ENCODE measurements at regions not wholly inside any gene's neighbourhood (a gene's known extent, or its start where the extent isn't known, plus 50 kb on each side); places are given as distances from the start of the nearest gene placed in this dataset.

DNA sequence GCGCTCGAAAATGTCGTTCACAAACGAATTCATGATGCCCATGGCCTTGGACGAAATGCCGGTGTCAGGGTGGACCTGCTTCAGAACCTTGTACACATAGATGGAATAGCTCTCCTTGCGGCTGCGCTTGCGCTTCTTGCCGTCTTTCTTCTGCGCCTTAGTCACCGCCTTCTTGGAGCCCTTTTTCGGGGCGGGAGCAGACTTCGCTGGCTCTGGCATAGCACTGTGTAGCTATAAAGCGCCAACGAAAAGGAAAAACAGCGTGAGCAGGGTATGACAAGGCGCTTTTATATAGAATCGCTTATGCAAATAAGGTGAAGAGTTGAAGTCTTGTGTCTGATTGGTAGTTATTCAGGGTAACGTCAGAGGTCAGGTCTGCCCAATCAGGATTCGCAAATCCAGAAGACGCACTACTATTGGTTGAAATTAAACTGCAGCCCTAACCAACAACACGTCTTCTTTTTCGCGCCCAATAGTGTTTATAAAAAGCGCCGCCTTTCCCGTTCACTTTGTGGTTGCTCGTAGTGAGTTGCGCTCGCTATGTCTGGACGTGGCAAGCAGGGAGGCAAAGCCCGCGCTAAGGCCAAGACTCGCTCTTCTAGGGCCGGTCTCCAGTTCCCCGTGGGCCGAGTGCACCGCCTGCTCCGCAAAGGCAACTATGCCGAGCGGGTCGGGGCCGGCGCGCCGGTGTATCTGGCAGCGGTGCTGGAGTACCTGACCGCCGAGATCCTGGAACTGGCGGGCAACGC is 114.8 kb upstream of the PRSS16 start (continued):
- TF ChIP-seq ZBTB38 (CRISPR knock-in tag; IDR thresholded peaks at IDR 0.05) (no peak; the same call in 1 of the 2 replicates), PAX8 (CRISPR knock-in tag; IDR thresholded peaks at IDR 0.05; ENCODE audit: borderline replicate concordance) (no peak), ZNF75D (CRISPR knock-in tag; IDR thresholded peaks at IDR 0.05; ENCODE audit: borderline replicate concordance) (peak; percentile 21; the same call in 1 of the 2 replicates), ZNF30 (CRISPR knock-in tag; IDR thresholded peaks at IDR 0.05) (no peak), NFE2L1 (CRISPR knock-in tag; IDR thresholded peaks at IDR 0.05; ENCODE audit: borderline replicate concordance) (no peak), ONECUT2 (CRISPR knock-in tag; IDR thresholded peaks at IDR 0.05) (peak; percentile 27; the same call in 1 of the 2 replicates), MZF1 (CRISPR knock-in tag; IDR thresholded peaks at IDR 0.05; ENCODE audit: borderline replicate concordance) (0 out of 2 replicates have a peak, but pooled peaks have one; percentile 63), ZNF317 (CRISPR knock-in tag; IDR thresholded peaks at IDR 0.05) (peak; percentile 28; the same call in 1 of the 2 replicates), ZNF616 (CRISPR knock-in tag; IDR thresholded peaks at IDR 0.05; ENCODE audit: low read depth) (no peak), ZNF547 (CRISPR knock-in tag; IDR thresholded peaks at IDR 0.05) (0 out of 2 replicates have a peak, but pooled peaks have one; percentile 36), FOXJ3 (CRISPR knock-in tag; IDR thresholded peaks at IDR 0.05; ENCODE audit: borderline replicate concordance) (peak; percentile 57), SMAD1 (CRISPR knock-in tag; IDR thresholded peaks at IDR 0.05; ENCODE audit: borderline replicate concordance, low read depth) (no peak), ZNF678 (CRISPR knock-in tag; IDR thresholded peaks at IDR 0.05) (no peak), ZNF432 (CRISPR knock-in tag; IDR thresholded peaks at IDR 0.05; ENCODE audit: borderline replicate concordance) (no peak), NFYC (CRISPR knock-in tag; IDR thresholded peaks at IDR 0.05) (peak; percentile 90)
- TF ChIP-seq, protein P1, sequence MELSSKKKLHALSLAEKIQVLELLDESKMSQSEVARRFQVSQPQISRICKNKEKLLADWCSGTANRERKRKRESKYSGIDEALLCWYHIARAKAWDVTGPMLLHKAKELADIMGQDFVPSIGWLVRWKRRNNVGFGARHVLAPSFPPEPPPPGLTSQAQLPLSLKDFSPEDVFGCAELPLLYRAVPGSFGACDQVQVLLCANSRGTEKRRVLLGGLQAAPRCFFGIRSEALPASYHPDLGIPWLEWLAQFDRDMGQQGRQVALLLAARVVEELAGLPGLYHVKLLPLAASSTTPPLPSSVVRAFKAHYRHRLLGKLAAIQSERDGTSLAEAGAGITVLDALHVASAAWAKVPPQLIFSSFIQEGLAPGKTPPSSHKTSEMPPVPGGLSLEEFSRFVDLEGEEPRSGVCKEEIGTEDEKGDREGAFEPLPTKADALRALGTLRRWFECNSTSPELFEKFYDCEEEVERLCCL (CRISPR knock-in tag; IDR thresholded peaks at IDR 0.05; ENCODE audit: borderline replicate concordance) = peak; percentile 67; the same call in 1 of the 2 replicates
- TF ChIP-seq, protein P2, sequence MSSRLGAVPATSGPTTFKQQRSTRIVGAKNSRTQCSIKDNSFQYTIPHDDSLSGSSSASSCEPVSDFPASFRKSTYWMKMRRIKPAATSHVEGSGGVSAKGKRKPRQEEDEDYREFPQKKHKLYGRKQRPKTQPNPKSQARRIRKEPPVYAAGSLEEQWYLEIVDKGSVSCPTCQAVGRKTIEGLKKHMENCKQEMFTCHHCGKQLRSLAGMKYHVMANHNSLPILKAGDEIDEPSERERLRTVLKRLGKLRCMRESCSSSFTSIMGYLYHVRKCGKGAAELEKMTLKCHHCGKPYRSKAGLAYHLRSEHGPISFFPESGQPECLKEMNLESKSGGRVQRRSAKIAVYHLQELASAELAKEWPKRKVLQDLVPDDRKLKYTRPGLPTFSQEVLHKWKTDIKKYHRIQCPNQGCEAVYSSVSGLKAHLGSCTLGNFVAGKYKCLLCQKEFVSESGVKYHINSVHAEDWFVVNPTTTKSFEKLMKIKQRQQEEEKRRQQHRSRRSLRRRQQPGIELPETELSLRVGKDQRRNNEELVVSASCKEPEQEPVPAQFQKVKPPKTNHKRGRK (CRISPR knock-in tag; IDR thresholded peaks at IDR 0.05) = no peak
- TF ChIP-seq, protein P3, sequence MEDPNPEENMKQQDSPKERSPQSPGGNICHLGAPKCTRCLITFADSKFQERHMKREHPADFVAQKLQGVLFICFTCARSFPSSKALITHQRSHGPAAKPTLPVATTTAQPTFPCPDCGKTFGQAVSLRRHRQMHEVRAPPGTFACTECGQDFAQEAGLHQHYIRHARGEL (CRISPR knock-in tag; IDR thresholded peaks at IDR 0.05) = 0 out of 2 replicates have a peak, but pooled peaks have one; percentile 26
- TF ChIP-seq, protein P4, sequence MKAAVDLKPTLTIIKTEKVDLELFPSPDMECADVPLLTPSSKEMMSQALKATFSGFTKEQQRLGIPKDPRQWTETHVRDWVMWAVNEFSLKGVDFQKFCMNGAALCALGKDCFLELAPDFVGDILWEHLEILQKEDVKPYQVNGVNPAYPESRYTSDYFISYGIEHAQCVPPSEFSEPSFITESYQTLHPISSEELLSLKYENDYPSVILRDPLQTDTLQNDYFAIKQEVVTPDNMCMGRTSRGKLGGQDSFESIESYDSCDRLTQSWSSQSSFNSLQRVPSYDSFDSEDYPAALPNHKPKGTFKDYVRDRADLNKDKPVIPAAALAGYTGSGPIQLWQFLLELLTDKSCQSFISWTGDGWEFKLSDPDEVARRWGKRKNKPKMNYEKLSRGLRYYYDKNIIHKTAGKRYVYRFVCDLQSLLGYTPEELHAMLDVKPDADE (CRISPR knock-in tag; IDR thresholded peaks at IDR 0.05) = peak; percentile 57; the same call in 1 of the 2 replicates
- TF ChIP-seq, protein P5, sequence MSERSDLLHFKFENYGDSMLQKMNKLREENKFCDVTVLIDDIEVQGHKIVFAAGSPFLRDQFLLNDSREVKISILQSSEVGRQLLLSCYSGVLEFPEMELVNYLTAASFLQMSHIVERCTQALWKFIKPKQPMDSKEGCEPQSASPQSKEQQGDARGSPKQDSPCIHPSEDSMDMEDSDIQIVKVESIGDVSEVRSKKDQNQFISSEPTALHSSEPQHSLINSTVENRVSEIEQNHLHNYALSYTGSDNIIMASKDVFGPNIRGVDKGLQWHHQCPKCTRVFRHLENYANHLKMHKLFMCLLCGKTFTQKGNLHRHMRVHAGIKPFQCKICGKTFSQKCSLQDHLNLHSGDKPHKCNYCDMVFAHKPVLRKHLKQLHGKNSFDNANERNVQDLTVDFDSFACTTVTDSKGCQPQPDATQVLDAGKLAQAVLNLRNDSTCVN (CRISPR knock-in tag; IDR thresholded peaks at IDR 0.05; ENCODE audit: borderline replicate concordance) = peak; percentile 25; the same call in 1 of the 2 replicates
- TF ChIP-seq, protein P6, sequence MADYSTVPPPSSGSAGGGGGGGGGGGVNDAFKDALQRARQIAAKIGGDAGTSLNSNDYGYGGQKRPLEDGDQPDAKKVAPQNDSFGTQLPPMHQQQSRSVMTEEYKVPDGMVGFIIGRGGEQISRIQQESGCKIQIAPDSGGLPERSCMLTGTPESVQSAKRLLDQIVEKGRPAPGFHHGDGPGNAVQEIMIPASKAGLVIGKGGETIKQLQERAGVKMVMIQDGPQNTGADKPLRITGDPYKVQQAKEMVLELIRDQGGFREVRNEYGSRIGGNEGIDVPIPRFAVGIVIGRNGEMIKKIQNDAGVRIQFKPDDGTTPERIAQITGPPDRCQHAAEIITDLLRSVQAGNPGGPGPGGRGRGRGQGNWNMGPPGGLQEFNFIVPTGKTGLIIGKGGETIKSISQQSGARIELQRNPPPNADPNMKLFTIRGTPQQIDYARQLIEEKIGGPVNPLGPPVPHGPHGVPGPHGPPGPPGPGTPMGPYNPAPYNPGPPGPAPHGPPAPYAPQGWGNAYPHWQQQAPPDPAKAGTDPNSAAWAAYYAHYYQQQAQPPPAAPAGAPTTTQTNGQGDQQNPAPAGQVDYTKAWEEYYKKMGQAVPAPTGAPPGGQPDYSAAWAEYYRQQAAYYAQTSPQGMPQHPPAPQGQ (CRISPR knock-in tag; IDR thresholded peaks at IDR 0.05; ENCODE audit: borderline replicate concordance) = no peak

Data from HepG2 (cell line).